ENCODE measurements at regions not wholly inside any gene's neighbourhood (a gene's known extent, or its start where the extent isn't known, plus 50 kb on each side); places are given as distances from the start of the nearest gene placed in this dataset.

DNA sequence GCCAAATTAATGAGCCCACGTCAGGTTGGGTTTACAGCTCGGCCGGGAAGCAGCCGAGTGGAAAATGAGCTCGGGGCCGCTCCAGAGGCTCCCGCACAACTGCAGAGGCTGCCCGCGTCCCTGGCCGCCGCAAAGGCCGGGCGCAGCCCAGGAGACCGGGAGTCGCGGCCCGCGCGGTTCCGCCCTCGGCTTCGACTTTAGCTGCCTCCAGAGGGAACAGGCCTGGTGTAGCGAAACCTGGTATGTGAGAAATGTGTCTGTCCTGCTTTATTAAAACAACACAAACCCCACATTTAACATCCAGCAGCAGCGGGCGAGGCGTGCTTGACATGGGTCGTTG, 66.2 kb downstream of the FOXD1 start:
- TF ChIP-seq, protein P1, sequence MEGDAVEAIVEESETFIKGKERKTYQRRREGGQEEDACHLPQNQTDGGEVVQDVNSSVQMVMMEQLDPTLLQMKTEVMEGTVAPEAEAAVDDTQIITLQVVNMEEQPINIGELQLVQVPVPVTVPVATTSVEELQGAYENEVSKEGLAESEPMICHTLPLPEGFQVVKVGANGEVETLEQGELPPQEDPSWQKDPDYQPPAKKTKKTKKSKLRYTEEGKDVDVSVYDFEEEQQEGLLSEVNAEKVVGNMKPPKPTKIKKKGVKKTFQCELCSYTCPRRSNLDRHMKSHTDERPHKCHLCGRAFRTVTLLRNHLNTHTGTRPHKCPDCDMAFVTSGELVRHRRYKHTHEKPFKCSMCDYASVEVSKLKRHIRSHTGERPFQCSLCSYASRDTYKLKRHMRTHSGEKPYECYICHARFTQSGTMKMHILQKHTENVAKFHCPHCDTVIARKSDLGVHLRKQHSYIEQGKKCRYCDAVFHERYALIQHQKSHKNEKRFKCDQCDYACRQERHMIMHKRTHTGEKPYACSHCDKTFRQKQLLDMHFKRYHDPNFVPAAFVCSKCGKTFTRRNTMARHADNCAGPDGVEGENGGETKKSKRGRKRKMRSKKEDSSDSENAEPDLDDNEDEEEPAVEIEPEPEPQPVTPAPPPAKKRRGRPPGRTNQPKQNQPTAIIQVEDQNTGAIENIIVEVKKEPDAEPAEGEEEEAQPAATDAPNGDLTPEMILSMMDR (IDR thresholded peaks at IDR 0.05; ENCODE audit: poor library complexity): no peak
- TF ChIP-seq EZH2phosphoT487 (IDR thresholded peaks at IDR 0.05; ENCODE audit: low read depth, severe bottlenecking, unreplicated experiment) (no peak), EZH2 (IDR thresholded peaks at IDR 0.05; ENCODE audit: borderline replicate concordance) (no peak)
